DMS53 (cell line): ENCODE measurements at regions not wholly inside any gene's neighbourhood (a gene's known extent, or its start where the extent isn't known, plus 50 kb on each side); places are given as distances from the start of the nearest gene placed in this dataset.

ENCODE experiments used
- DNase-seq: peaks from one replicate; lab custom pipeline; 2025; lab: John Stamatoyannopoulos, UW

GRCh38 chr6:91695221-91695620, 1108.3 kb upstream of the MAP3K7 start:
- no peak for DNase-seq

- DNase-seq: no peak
Measured at GRCh38 chr6:91694016-91694654, 1107.3 kb upstream of the MAP3K7 start.

- DNase-seq: no peak
Measured at GRCh38 chr6:91691449-91691848, 1104.6 kb upstream of the MAP3K7 start.

- no peak for DNase-seq
Measured at GRCh38 chr6:91683240-91683639, 1096.4 kb upstream of the MAP3K7 start.

- no peak for DNase-seq
Measured at GRCh38 chr6:91681296-91681695, 1094.4 kb upstream of the MAP3K7 start.

GRCh38 chr6:91678679-91679446, 1092.0 kb upstream of the MAP3K7 start:
- no peak for DNase-seq

- no peak for DNase-seq
Measured at GRCh38 chr6:91672201-91672600, 1085.3 kb upstream of the MAP3K7 start.

- no peak for DNase-seq
Measured at GRCh38 chr6:91669871-91670268, 1083.0 kb upstream of the MAP3K7 start.

- DNase-seq: no peak
Measured at GRCh38 chr6:91669154-91669870, 1082.4 kb upstream of the MAP3K7 start.

GRCh38 chr6:91667596-91667995, 1080.7 kb upstream of the MAP3K7 start:
- DNase-seq: no peak

GRCh38 chr6:91664327-91664959, 1077.6 kb upstream of the MAP3K7 start:
- peak; percentile 43 for DNase-seq

GRCh38 chr6:91660893-91661292, 1074.0 kb upstream of the MAP3K7 start:
- no peak for DNase-seq

- peak; percentile 89 for DNase-seq
Measured at GRCh38 chr6:91659891-91660290, 1073.0 kb upstream of the MAP3K7 start.

- DNase-seq: no peak
Measured at GRCh38 chr6:91654793-91655192, 1067.9 kb upstream of the MAP3K7 start.

- DNase-seq: no peak
Measured at GRCh38 chr6:91654357-91654756, 1067.5 kb upstream of the MAP3K7 start.

- no peak for DNase-seq
Measured at GRCh38 chr6:91653895-91654294, 1067.0 kb upstream of the MAP3K7 start.

GRCh38 chr6:91653076-91653723, 1066.3 kb upstream of the MAP3K7 start:
- no peak for DNase-seq

GRCh38 chr6:91646649-91647048, 1059.8 kb upstream of the MAP3K7 start:
- DNase-seq: no peak

GRCh38 chr6:91645811-91646210, 1058.9 kb upstream of the MAP3K7 start:
- DNase-seq: no peak

GRCh38 chr6:91637217-91637616, 1050.3 kb upstream of the MAP3K7 start:
- no peak for DNase-seq

- DNase-seq: peak; percentile 2
Measured at GRCh38 chr6:91634791-91635190, 1047.9 kb upstream of the MAP3K7 start.
